ENCODE measurements at regions not wholly inside any gene's neighbourhood (a gene's known extent, or its start where the extent isn't known, plus 50 kb on each side); places are given as distances from the start of the nearest gene placed in this dataset.

- TF ChIP-seq CTCF (IDR thresholded peaks at IDR 0.05): no peak
- no peak for TF ChIP-seq POLR2A (IDR thresholded peaks at IDR 0.05)
Measured at GRCh38 chr2:39998617-39999016, 219.6 kb upstream of the THUMPD2 start.
